H1 (cell line): ENCODE measurements at regions not wholly inside any gene's neighbourhood (a gene's known extent, or its start where the extent isn't known, plus 50 kb on each side); places are given as distances from the start of the nearest gene placed in this dataset.

Experiments used
- TF ChIP-seq, protein P1 (sequence below), 3 experiments: IDR thresholded peaks; 1 replicate in 2 of 3; 2 replicates in 1 of 3; pipeline versions ENCODE4 v1.5.1 to v1.6.1; 2011; ENCODE audit warnings: low read length in 3 of 3, mild to moderate bottlenecking in 3 of 3, inconsistent platforms in 2 of 3, low read depth in 1 of 3, moderate library complexity in 1 of 3; ENCODE audit not compliant: insufficient read depth in 1 of 3; ENCODE audit errors: control extremely low read depth in 1 of 3

- TF ChIP-seq, protein P1, sequence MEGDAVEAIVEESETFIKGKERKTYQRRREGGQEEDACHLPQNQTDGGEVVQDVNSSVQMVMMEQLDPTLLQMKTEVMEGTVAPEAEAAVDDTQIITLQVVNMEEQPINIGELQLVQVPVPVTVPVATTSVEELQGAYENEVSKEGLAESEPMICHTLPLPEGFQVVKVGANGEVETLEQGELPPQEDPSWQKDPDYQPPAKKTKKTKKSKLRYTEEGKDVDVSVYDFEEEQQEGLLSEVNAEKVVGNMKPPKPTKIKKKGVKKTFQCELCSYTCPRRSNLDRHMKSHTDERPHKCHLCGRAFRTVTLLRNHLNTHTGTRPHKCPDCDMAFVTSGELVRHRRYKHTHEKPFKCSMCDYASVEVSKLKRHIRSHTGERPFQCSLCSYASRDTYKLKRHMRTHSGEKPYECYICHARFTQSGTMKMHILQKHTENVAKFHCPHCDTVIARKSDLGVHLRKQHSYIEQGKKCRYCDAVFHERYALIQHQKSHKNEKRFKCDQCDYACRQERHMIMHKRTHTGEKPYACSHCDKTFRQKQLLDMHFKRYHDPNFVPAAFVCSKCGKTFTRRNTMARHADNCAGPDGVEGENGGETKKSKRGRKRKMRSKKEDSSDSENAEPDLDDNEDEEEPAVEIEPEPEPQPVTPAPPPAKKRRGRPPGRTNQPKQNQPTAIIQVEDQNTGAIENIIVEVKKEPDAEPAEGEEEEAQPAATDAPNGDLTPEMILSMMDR (IDR thresholded peaks at IDR 0.05; ENCODE audit: control extremely low read depth in 1 of 3, insufficient read depth in 1 of 3, low read depth in 1 of 3, low read length in 3 of 3), result no peak
- TF ChIP-seq, all 59 proteins: peak for 0
Measured at GRCh38 chr3:87968668-87969067, 90.1 kb downstream of the CGGBP1 start (continued).
